H1 (cell line): ENCODE measurements at regions not wholly inside any gene's neighbourhood (a gene's known extent, or its start where the extent isn't known, plus 50 kb on each side); places are given as distances from the start of the nearest gene placed in this dataset.
"Not testable (repeated sequence)": the region's sequence is repeated elsewhere in the genome, so short reads cannot be mapped to it uniquely, and the experiment has no call there.

Source experiments
- CTCF ChIA-PET: fragments of 300-600 bp; sonication (Branson Sonifier 250); formaldehyde crosslinking; loops from one replicate; lab custom pipeline; 2021; ENCODE audit not compliant: partially characterized antibody; lab: Charles Lee
- POLR2A ChIA-PET: fragments of 300-600 bp; sonication (Branson Sonifier 250); formaldehyde crosslinking; loops from one replicate; lab custom pipeline; 2021; ENCODE audit warnings: inconsistent platforms; ENCODE audit not compliant: partially characterized antibody; lab: Charles Lee
- DNase-seq, 2 experiments: peaks; one replicate each; pipeline versions ENCODE4 v3.0.0 to v3.0.0-alpha.2; 2010 to 2022; ENCODE audit warnings: low spot score in 2 of 2, low read depth in 1 of 2, mixed read lengths in 1 of 2
- FAIRE-seq: peaks from 2 replicates; lab custom pipeline; 2011; peaks lifted over from hg19 to GRCh38; lab: Jason Lieb, UNC
- H2AFZ ChIP-seq: 2 replicates; pipeline ENCODE4 v1.8.1; 2012; ENCODE audit warnings: low read length, inconsistent platforms
- H2AK5ac ChIP-seq: 2 replicates; pipeline ENCODE4 v1.6.1; 2013; ENCODE audit warnings: low read depth, low read length
- H2BK120ac ChIP-seq: replicated peaks from 2 replicates; pipeline ENCODE3; 2013; ENCODE audit warnings: low read depth, low read length, inconsistent platforms
- H2BK12ac ChIP-seq: 2 replicates; pipeline ENCODE4 v1.6.1; 2013; ENCODE audit warnings: low read depth, low read length
- H2BK15ac ChIP-seq: 2 replicates; pipeline ENCODE4 v1.6.1; 2013; ENCODE audit warnings: low read length
- H2BK20ac ChIP-seq: 2 replicates; pipeline ENCODE4 v1.6.1; 2013; ENCODE audit warnings: low read length
- H2BK5ac ChIP-seq: 2 replicates; pipeline ENCODE4 v1.6.1; 2013; ENCODE audit warnings: low read depth, low read length
- H3K14ac ChIP-seq: 2 replicates; pipeline ENCODE4 v1.6.1; 2013; ENCODE audit warnings: inconsistent platforms; ENCODE audit not compliant: insufficient read length
- H3K18ac ChIP-seq: 2 replicates; pipeline ENCODE4 v1.6.1; 2013; ENCODE audit warnings: low read length; ENCODE audit errors: extremely low read depth
- H3K23ac ChIP-seq: 2 replicates; pipeline ENCODE4 v1.6.1; 2013; ENCODE audit warnings: inconsistent platforms; ENCODE audit not compliant: insufficient read length
- H3K23me2 ChIP-seq: 2 replicates; pipeline ENCODE4 v1.6.1; 2013; ENCODE audit warnings: low read depth, low read length
- H3K27ac ChIP-seq: 2 replicates; pipeline ENCODE4 v1.6.1; 2011; ENCODE audit warnings: low read depth, low read length, inconsistent platforms
- H3K27me3 ChIP-seq, 4 experiments: replicated peaks in 1 of 4; 1 replicate in 1 of 4; 2 replicates in 3 of 4; pipeline versions ENCODE4 v1.6.1 to v1.8.1; 2011 to 2013; ENCODE audit warnings: low read length in 3 of 4, mild to moderate bottlenecking in 3 of 4, inconsistent platforms in 2 of 4, mixed read lengths in 2 of 4, moderate library complexity in 1 of 4; ENCODE audit not compliant: control insufficient read depth in 3 of 4, insufficient read depth in 3 of 4; ENCODE audit errors: extremely low read depth in 1 of 4
- H3K36me3 ChIP-seq, 4 experiments: 2 replicates each; pipeline versions ENCODE4 v1.6.1 to v1.8.1; 2011 to 2013; ENCODE audit warnings: mild to moderate bottlenecking in 4 of 4, low read length in 3 of 4, moderate library complexity in 2 of 4, control low read depth in 1 of 4, inconsistent platforms in 1 of 4; ENCODE audit not compliant: insufficient read depth in 4 of 4, control insufficient read depth in 2 of 4
- H3K4ac ChIP-seq: replicated peaks from 2 replicates; pipeline ENCODE3; 2013; ENCODE audit warnings: low read length, low read depth, mixed read lengths, inconsistent platforms; ENCODE audit not compliant: insufficient read length
- H3K4me1 ChIP-seq, 4 experiments: replicated peaks in 1 of 4; 1 replicate in 1 of 4; 2 replicates in 3 of 4; pipeline versions ENCODE4 v1.6.1 to v1.8.1; 2011 to 2013; ENCODE audit warnings: low read length in 3 of 4, inconsistent platforms in 2 of 4, mixed read lengths in 1 of 4; ENCODE audit not compliant: insufficient read depth in 4 of 4, control insufficient read depth in 3 of 4
- H3K4me2 ChIP-seq, 2 experiments: 2 replicates each; pipeline versions ENCODE4 v1.6.1 to v1.8.1; 2011 to 2013; ENCODE audit warnings: low read depth in 2 of 2, low read length in 2 of 2, control low read depth in 1 of 2, inconsistent platforms in 1 of 2, mild to moderate bottlenecking in 1 of 2; ENCODE audit not compliant: insufficient read depth in 1 of 2
- H3K4me3 ChIP-seq, 4 experiments: fragments of 200-600, 300-600 bp in 1 of 4; sonication (generic), shearing (Covaris generic), sonication (Bioruptor Twin) in 1 of 4; 2 replicates each; pipeline versions ENCODE4 v1.5.1 to v1.8.1; 2011 to 2016; ENCODE audit warnings: low read length in 4 of 4, low read depth in 3 of 4, control low read depth in 2 of 4, inconsistent platforms in 2 of 4, mild to moderate bottlenecking in 2 of 4, mixed read lengths in 1 of 4, moderate library complexity in 1 of 4; ENCODE audit not compliant: insufficient read depth in 2 of 4; ENCODE audit errors: extremely low read depth in 1 of 4
- H3K56ac ChIP-seq: replicated peaks from 2 replicates; pipeline ENCODE3; 2013; ENCODE audit warnings: low read depth, mild to moderate bottlenecking, mixed read lengths, low read length, inconsistent platforms; ENCODE audit not compliant: insufficient read length
- H3K79me1 ChIP-seq: 2 replicates; pipeline ENCODE4 v1.6.1; 2013; ENCODE audit warnings: low read depth, low read length, control low read depth
- H3K79me2 ChIP-seq, 2 experiments: 2 replicates each; pipeline versions ENCODE4 v1.6.1 to v1.8.1; 2012 to 2013; ENCODE audit warnings: low read length in 2 of 2, mild to moderate bottlenecking in 2 of 2, inconsistent platforms in 1 of 2; ENCODE audit not compliant: insufficient read depth in 2 of 2, control insufficient read depth in 1 of 2
- H3K9ac ChIP-seq, 4 experiments: replicated peaks in 1 of 4; 1 replicate in 1 of 4; 2 replicates in 3 of 4; pipeline versions ENCODE4 v1.6.1 to v1.8.1; 2011 to 2013; ENCODE audit warnings: low read depth in 3 of 4, low read length in 3 of 4, control low read depth in 2 of 4, mild to moderate bottlenecking in 2 of 4, moderate library complexity in 2 of 4, inconsistent platforms in 1 of 4; ENCODE audit errors: extremely low read depth in 1 of 4
- H3K9me3 ChIP-seq, 2 experiments: 2 replicates each; pipeline versions ENCODE4 v1.6.1 to v1.8.1; 2012 to 2013; ENCODE audit warnings: mild to moderate bottlenecking in 2 of 2, moderate library complexity in 2 of 2, control low read depth in 1 of 2, inconsistent platforms in 1 of 2, low read depth in 1 of 2, low read length in 1 of 2, mixed read lengths in 1 of 2; ENCODE audit not compliant: insufficient read depth in 2 of 2
- H4K20me1 ChIP-seq, 2 experiments: replicated peaks in 1 of 2; 2 replicates each; pipeline versions ENCODE3 to v1.8.1; 2011 to 2013; ENCODE audit warnings: inconsistent platforms in 2 of 2, low read length in 2 of 2, mild to moderate bottlenecking in 1 of 2; ENCODE audit not compliant: insufficient read depth in 2 of 2, control insufficient read depth in 1 of 2
- H4K5ac ChIP-seq: 2 replicates; pipeline ENCODE4 v1.6.1; 2013; ENCODE audit warnings: low read length, low read depth, mixed read lengths, inconsistent platforms; ENCODE audit not compliant: insufficient read length
- H4K8ac ChIP-seq: 2 replicates; pipeline ENCODE4 v1.8.0; 2013; ENCODE audit warnings: mild to moderate bottlenecking, moderate library complexity, low read length, inconsistent platforms; ENCODE audit not compliant: insufficient read depth; ENCODE audit errors: extremely low read depth
- H4K91ac ChIP-seq: replicated peaks from 2 replicates; pipeline ENCODE3; 2013; ENCODE audit warnings: low read length, mixed read lengths, inconsistent platforms; ENCODE audit not compliant: insufficient read length
- ATF2 ChIP-seq: IDR thresholded peaks from 2 replicates; pipeline ENCODE4 v1.6.1; 2012; ENCODE audit warnings: low read length, inconsistent platforms
- GABPA ChIP-seq: IDR thresholded peaks from 2 replicates; pipeline ENCODE4 v1.6.1; 2011; ENCODE audit warnings: mild to moderate bottlenecking, low read length, moderate library complexity, borderline replicate concordance; ENCODE audit not compliant: insufficient read depth
- NANOG ChIP-seq: IDR thresholded peaks from 2 replicates; pipeline ENCODE4 v1.6.1; 2011; ENCODE audit warnings: low read length, low read depth, mild to moderate bottlenecking, inconsistent platforms; ENCODE audit not compliant: insufficient read depth, poor library complexity, severe bottlenecking
- PHF8 ChIP-seq: fragments of 200-600 bp; sonication (generic); conservative IDR thresholded peaks from 2 replicates; pipeline ENCODE4 v1.7.1; 2012; ENCODE audit warnings: low read depth, mild to moderate bottlenecking, inconsistent platforms, low read length, moderate library complexity
- RXRA ChIP-seq: IDR thresholded peaks from 2 replicates; pipeline ENCODE4 v1.6.1; 2011; ENCODE audit warnings: low read depth, mild to moderate bottlenecking, low read length, moderate library complexity; ENCODE audit not compliant: insufficient read depth
- WGBS, 2 experiments: shearing (Covaris generic) in 1 of 2; methylation state at CpG; one replicate each; pipeline versions ENCODE4 v1.1.6 to v1.1.7; 2013 to 2015; ENCODE audit warnings: low lambda C conversion rate in 2 of 2, mixed read lengths in 2 of 2, inconsistent platforms in 1 of 2, low coverage in 1 of 2, missing lambda C conversion rate in 1 of 2; ENCODE audit not compliant: insufficient replicate concordance in 2 of 2, insufficient coverage in 1 of 2, insufficient read length in 1 of 2; ENCODE audit errors: extremely low coverage in 1 of 2, missing lambda C conversion rate in 1 of 2; 5-methylcytosine and 5-hydroxymethylcytosine counted together

DNA sequence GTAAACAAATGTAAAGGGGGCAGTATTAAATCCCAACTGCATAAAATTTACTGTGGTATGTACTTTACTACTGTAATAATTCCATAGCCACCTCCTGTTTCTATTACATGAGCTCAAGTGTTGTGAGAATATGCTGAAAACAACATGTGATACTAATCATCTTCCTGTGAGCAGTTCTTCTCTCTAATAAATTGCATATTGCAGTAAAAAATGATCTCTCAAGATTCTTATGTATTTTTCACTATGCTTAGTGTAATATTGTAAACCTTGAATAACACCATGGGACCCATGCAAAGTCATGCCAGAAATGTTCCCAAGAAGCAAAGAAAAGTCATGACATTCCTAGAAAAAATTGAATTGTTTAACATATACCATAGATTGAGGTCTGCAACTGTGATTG is 133.0 kb upstream of the ATXN1 start (continued):
- TF ChIP-seq ATF2 (no peak), PHF8 (no peak), NANOG (no peak), GABPA (no peak), RXRA (no peak)

- H3K14ac ChIP-seq, H3K79me1 ChIP-seq, H3K18ac ChIP-seq, H2BK12ac ChIP-seq, H4K8ac ChIP-seq, H3K4me3 ChIP-seq, H3K27me3 ChIP-seq, FAIRE-seq, H2BK20ac ChIP-seq, H2BK15ac ChIP-seq, H2BK120ac ChIP-seq, H3K27ac ChIP-seq, H3K9me3 ChIP-seq, H3K4ac ChIP-seq, H3K4me2 ChIP-seq, H3K79me2 ChIP-seq, H3K56ac ChIP-seq, CTCF ChIA-PET, H4K5ac ChIP-seq, H3K4me1 ChIP-seq, DNase-seq, H3K9ac ChIP-seq, H3K23me2 ChIP-seq, H2BK5ac ChIP-seq, POLR2A ChIA-PET, H3K23ac ChIP-seq, H4K91ac ChIP-seq, H3K36me3 ChIP-seq, H2AK5ac ChIP-seq, H4K20me1 ChIP-seq, H2AFZ ChIP-seq: not testable (repeated sequence)
- 80 to 93% methylated on average over 1 to 7 of the region's 7 CpGs for WGBS, 2 experiments
Observed at GRCh38 chr6:16891110-16891509, 129.8 kb upstream of the ATXN1 start.
